Immature natural killer cell (primary cell): ENCODE measurements at regions not wholly inside any gene's neighbourhood (a gene's known extent, or its start where the extent isn't known, plus 50 kb on each side); places are given as distances from the start of the nearest gene placed in this dataset.
"Not testable (repeated sequence)": the region's sequence is repeated elsewhere in the genome, so short reads cannot be mapped to it uniquely, and the experiment has no call there.

ENCODE experiments used
- DNase-seq, 3 donors: peaks; one replicate each; pipeline ENCODE4 v3.0.0; 2022; ENCODE audit warnings: mixed read lengths in 1 of 3
- H3K27ac Mint-ChIP-seq, 6 donors: one replicate each; pipeline ENCODE4 v1.8.0; 2020; ENCODE audit warnings: mixed read lengths in 6 of 6, mild to moderate bottlenecking in 5 of 6, inconsistent platforms in 4 of 6, moderate library complexity in 3 of 6
- H3K27me3 Mint-ChIP-seq, 3 donors: one replicate each; pipeline ENCODE4 v1.8.0; 2020 to 2021; ENCODE audit warnings: low read depth in 3 of 3, mild to moderate bottlenecking in 3 of 3, mixed read lengths in 3 of 3, moderate library complexity in 3 of 3, inconsistent platforms in 1 of 3
- H3K36me3 Mint-ChIP-seq, 3 donors: one replicate each; pipeline ENCODE4 v1.8.0; 2020; ENCODE audit warnings: mixed read lengths in 3 of 3, inconsistent platforms in 2 of 3, mild to moderate bottlenecking in 2 of 3
- H3K4me1 Mint-ChIP-seq, 2 donors: one replicate each; pipeline ENCODE4 v1.8.0; 2020; ENCODE audit warnings: inconsistent platforms in 2 of 2, mild to moderate bottlenecking in 2 of 2, mixed read lengths in 2 of 2, moderate library complexity in 1 of 2
- H3K4me3 Mint-ChIP-seq, 5 donors: one replicate each; pipeline ENCODE4 v1.8.0; 2020; ENCODE audit warnings: mild to moderate bottlenecking in 5 of 5, mixed read lengths in 5 of 5, inconsistent platforms in 3 of 5, moderate library complexity in 3 of 5
- H3K9me3 Mint-ChIP-seq, 6 donors: one replicate each; pipeline ENCODE4 v1.8.0; 2020; ENCODE audit warnings: mild to moderate bottlenecking in 6 of 6, mixed read lengths in 6 of 6, inconsistent platforms in 4 of 6, moderate library complexity in 3 of 6

- Mint-ChIP-seq H3K27ac (no peak overlapping the region), H3K4me1 (no peaks in the 10 kb centered on the region), H3K9me3 (no peaks in the 10 kb centered on the region), H3K36me3 (no peaks in the 10 kb centered on the region), H3K27me3 (no peaks in the 10 kb centered on the region), H3K4me3 (no peak overlapping the region)
- no peak for DNase-seq
Measured at GRCh38 chr2:239868556-239869181, 156.5 kb downstream of the NDUFA10 start.

GRCh38 chr2:239866778-239867177 is 158.4 kb downstream of the NDUFA10 start:
- Mint-ChIP-seq H3K4me1 (no peaks in the 10 kb centered on the region), H3K9me3 (no peaks in the 10 kb centered on the region), H3K36me3 (no peaks in the 10 kb centered on the region), H3K27ac (no peak overlapping the region), H3K27me3 (no peaks in the 10 kb centered on the region), H3K4me3 (no peak overlapping the region)
- no peak for DNase-seq

- Mint-ChIP-seq H3K9me3 (no peaks in the 10 kb centered on the region), H3K27me3 (no peaks in the 10 kb centered on the region), H3K27ac (no peak overlapping the region), H3K36me3 (no peaks in the 10 kb centered on the region), H3K4me1 (no peaks in the 10 kb centered on the region), H3K4me3 (no peak overlapping the region)
- DNase-seq, result no peak
Measured at GRCh38 chr2:239866350-239866749, 158.8 kb downstream of the NDUFA10 start.

GRCh38 chr2:239865856-239866255 is 159.3 kb downstream of the NDUFA10 start:
- H3K9me3 Mint-ChIP-seq, DNase-seq, H3K27me3 Mint-ChIP-seq, H3K4me3 Mint-ChIP-seq, H3K36me3 Mint-ChIP-seq, H3K4me1 Mint-ChIP-seq, H3K27ac Mint-ChIP-seq: not testable (repeated sequence)

- H3K9me3 Mint-ChIP-seq, result no peaks in the 10 kb centered on the region
- H3K36me3 Mint-ChIP-seq, result no peaks in the 10 kb centered on the region
- no peak overlapping the region for H3K27ac Mint-ChIP-seq
- no peak overlapping the region for H3K4me3 Mint-ChIP-seq
- no peak for DNase-seq
- no peaks in the 10 kb centered on the region for H3K4me1 Mint-ChIP-seq
- peaks cover 0 to 4% (median 0%) of the 10 kb centered on the region in 3 donors for H3K27me3 Mint-ChIP-seq
Measured at GRCh38 chr2:239865059-239865639, 160.0 kb downstream of the NDUFA10 start.

- peaks cover 0 to 5% (median 4%) of the 10 kb centered on the region in 3 donors for H3K27me3 Mint-ChIP-seq
- H3K27ac Mint-ChIP-seq, result no peak overlapping the region
- H3K4me1 Mint-ChIP-seq, result no peaks in the 10 kb centered on the region
- no peak overlapping the region for H3K4me3 Mint-ChIP-seq
- no peaks in the 10 kb centered on the region for H3K36me3 Mint-ChIP-seq
- H3K9me3 Mint-ChIP-seq, result no peaks in the 10 kb centered on the region
- DNase-seq, result no peak
Measured at GRCh38 chr2:239864247-239865058, 160.7 kb downstream of the NDUFA10 start.

GRCh38 chr2:239862613-239863012 is 162.5 kb downstream of the NDUFA10 start:
- H3K4me3 Mint-ChIP-seq, result no peak overlapping the region
- peaks cover 2 to 12% (median 5%) of the 10 kb centered on the region in 3 donors for H3K27me3 Mint-ChIP-seq
- H3K9me3 Mint-ChIP-seq, result no peaks in the 10 kb centered on the region
- DNase-seq, result no peak
- H3K4me1 Mint-ChIP-seq, result no peaks in the 10 kb centered on the region
- no peaks in the 10 kb centered on the region for H3K36me3 Mint-ChIP-seq
- no peak overlapping the region for H3K27ac Mint-ChIP-seq

- no peak for DNase-seq
- no peak overlapping the region for H3K4me3 Mint-ChIP-seq
- peaks cover 5 to 23% (median 7%) of the 10 kb centered on the region in 3 donors for H3K27me3 Mint-ChIP-seq
- H3K4me1 Mint-ChIP-seq, result no peaks in the 10 kb centered on the region
- no peak overlapping the region for H3K27ac Mint-ChIP-seq
- H3K9me3 Mint-ChIP-seq, result peaks cover 0 to 3% (median 0%) of the 10 kb centered on the region in 6 donors
- H3K36me3 Mint-ChIP-seq, result no peaks in the 10 kb centered on the region
Measured at GRCh38 chr2:239858179-239858578, 167.0 kb downstream of the NDUFA10 start.

GRCh38 chr2:239857591-239857990 is 167.6 kb downstream of the NDUFA10 start:
- no peak overlapping the region for H3K27ac Mint-ChIP-seq
- H3K9me3 Mint-ChIP-seq, result peaks cover 0 to 3% (median 0%) of the 10 kb centered on the region in 6 donors

GRCh38 chr2:239856620-239857285 is 168.4 kb downstream of the NDUFA10 start:
- no peak overlapping the region for H3K4me3 Mint-ChIP-seq
- H3K27me3 Mint-ChIP-seq, result peaks cover 7 to 23% (median 7%) of the 10 kb centered on the region in 3 donors
- no peak overlapping the region for H3K27ac Mint-ChIP-seq
- H3K36me3 Mint-ChIP-seq, result no peaks in the 10 kb centered on the region
- DNase-seq, result no peak
- H3K4me1 Mint-ChIP-seq, result no peaks in the 10 kb centered on the region
- peaks cover 0 to 3% (median 0%) of the 10 kb centered on the region in 6 donors for H3K9me3 Mint-ChIP-seq

More at GRCh38 chr2:239857591-239857990, 167.6 kb downstream of the NDUFA10 start:
- Mint-ChIP-seq H3K4me3 (no peak overlapping the region), H3K36me3 (no peaks in the 10 kb centered on the region), H3K27me3 (peaks cover 5 to 23% (median 7%) of the 10 kb centered on the region in 3 donors), H3K4me1 (no peaks in the 10 kb centered on the region)
- no peak for DNase-seq

GRCh38 chr2:239855863-239856587 is 169.1 kb downstream of the NDUFA10 start:
- no peak for DNase-seq
- Mint-ChIP-seq H3K4me1 (no peaks in the 10 kb centered on the region), H3K9me3 (peaks cover 2 to 5% (median 3%) of the 10 kb centered on the region in 6 donors)

GRCh38 chr2:239854596-239854995 is 170.5 kb downstream of the NDUFA10 start:
- no peaks in the 10 kb centered on the region for H3K4me1 Mint-ChIP-seq
- DNase-seq, result no peak
- H3K4me3 Mint-ChIP-seq, result no peak overlapping the region
- peaks cover 0 to 3% (median 0%) of the 10 kb centered on the region in 3 donors for H3K36me3 Mint-ChIP-seq
- H3K9me3 Mint-ChIP-seq, result peaks cover 3 to 16% (median 11%) of the 10 kb centered on the region in 6 donors
- no peak overlapping the region for H3K27ac Mint-ChIP-seq
- peaks cover 3 to 20% (median 7%) of the 10 kb centered on the region in 3 donors for H3K27me3 Mint-ChIP-seq

More at GRCh38 chr2:239855863-239856587, 169.1 kb downstream of the NDUFA10 start:
- Mint-ChIP-seq H3K27ac (no peak overlapping the region), H3K4me3 (no peak overlapping the region), H3K27me3 (peaks cover 7 to 23% (median 7%) of the 10 kb centered on the region in 3 donors), H3K36me3 (peaks cover 0 to 3% (median 0%) of the 10 kb centered on the region in 3 donors)

- DNase-seq, result no peak
- H3K27me3 Mint-ChIP-seq, result peaks cover 3 to 14% (median 7%) of the 10 kb centered on the region in 3 donors
- H3K27ac Mint-ChIP-seq, result no peak overlapping the region
- no peaks in the 10 kb centered on the region for H3K4me1 Mint-ChIP-seq
- H3K36me3 Mint-ChIP-seq, result peaks cover 0 to 3% (median 0%) of the 10 kb centered on the region in 3 donors
- H3K9me3 Mint-ChIP-seq, result peaks cover 6 to 23% (median 11%) of the 10 kb centered on the region in 6 donors
- no peak overlapping the region for H3K4me3 Mint-ChIP-seq
Measured at GRCh38 chr2:239853706-239854327, 171.3 kb downstream of the NDUFA10 start.
